Right hindlimb (tissue), 1 donor: ENCODE measurements at regions not wholly inside any gene's neighbourhood (a gene's known extent, or its start where the extent isn't known, plus 50 kb on each side); places are given as distances from the start of the nearest gene placed in this dataset.

Experiments
- DNase-seq: peaks from one replicate; pipeline ENCODE4 v3.0.0-alpha.2; 2018

- no peak for DNase-seq
Observed at GRCh38 chr13:107854880-107855279, 360.5 kb downstream of the LIG4 start.

- DNase-seq, result no peak
Observed at GRCh38 chr13:107852072-107852471, 363.3 kb downstream of the LIG4 start.

- DNase-seq, result no peak
Observed at GRCh38 chr13:107851670-107852069, 363.7 kb downstream of the LIG4 start.

DNA sequence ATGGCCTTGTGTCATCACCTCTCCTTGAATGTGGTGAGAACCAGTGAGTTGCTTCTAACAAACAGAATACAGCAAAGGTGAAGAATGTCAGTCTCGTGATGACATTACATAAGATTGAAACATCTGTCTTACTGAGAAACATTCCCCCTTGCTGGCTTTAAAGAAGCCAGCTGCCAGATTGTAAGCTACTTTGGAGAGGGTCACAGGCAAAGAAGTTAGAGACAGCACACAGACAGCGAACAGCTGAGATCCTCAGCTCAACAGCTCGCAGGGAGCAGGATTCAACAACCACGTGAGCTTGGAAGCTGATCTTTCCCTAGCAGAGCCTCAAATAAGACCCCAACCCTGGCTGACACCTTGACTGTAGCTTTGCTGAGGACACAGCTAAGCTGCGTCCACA lies 367.9 kb downstream of the LIG4 start:
- DNase-seq, result no peak

DNA sequence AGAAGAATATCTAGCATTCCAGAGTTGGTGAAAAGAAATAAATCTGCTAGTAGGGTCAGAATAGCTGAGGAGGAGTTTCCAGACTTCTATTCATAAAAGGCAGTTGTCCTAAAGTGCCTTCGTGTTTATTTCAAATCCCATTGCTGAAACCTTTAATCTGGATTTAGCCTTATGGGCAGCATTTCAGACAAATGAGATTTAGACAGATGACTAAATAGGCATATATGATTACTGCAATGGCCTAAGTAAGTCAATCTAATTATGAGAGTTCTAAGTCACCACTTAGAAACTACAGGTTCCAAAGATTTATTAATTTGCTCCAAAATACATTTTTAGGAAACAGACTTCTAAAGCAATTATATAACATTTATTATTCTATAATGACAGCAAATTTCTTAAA lies 368.7 kb downstream of the LIG4 start:
- DNase-seq, result no peak

DNA sequence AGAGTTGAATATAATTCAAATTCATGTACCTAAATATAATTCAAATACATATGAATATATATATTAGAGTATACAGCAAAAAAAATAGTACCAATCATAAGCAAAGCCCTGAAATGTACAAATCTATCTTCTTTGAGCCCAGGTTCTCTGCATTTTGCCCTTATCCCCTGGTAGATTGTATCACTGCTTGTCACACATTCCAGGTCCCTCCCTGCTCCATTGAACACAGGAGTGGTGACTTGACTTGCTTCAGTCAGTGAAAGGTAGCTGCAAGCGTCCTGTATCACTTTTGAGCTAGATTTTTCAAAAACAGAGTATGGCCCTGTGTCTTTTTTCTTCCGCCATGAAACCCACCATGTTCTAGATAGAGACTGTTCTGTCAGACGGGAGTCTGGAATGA lies 369.4 kb downstream of the LIG4 start:
- no peak for DNase-seq

GRCh38 chr13:107843681-107844080 lies 371.7 kb downstream of the LIG4 start:
- no peak for DNase-seq

DNA sequence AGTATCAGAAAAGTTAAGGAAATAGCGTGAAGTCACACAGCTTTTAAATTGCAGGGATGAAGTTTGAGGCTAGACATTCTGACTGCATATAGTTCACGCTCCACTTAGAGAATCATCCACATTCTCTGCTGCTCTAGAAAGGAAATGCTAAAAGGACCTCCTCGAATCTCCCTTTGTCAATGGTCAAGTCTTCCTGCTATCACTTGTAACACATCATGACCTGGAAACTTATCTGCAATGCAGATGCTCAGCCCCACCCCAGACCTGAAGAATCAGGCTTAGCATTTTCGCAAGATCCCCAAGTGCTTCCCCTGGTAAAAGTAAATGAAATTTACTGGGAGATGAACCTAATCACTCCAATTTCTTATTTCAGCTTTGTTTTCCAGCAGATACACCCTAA lies 372.1 kb downstream of the LIG4 start:
- no peak for DNase-seq

DNA sequence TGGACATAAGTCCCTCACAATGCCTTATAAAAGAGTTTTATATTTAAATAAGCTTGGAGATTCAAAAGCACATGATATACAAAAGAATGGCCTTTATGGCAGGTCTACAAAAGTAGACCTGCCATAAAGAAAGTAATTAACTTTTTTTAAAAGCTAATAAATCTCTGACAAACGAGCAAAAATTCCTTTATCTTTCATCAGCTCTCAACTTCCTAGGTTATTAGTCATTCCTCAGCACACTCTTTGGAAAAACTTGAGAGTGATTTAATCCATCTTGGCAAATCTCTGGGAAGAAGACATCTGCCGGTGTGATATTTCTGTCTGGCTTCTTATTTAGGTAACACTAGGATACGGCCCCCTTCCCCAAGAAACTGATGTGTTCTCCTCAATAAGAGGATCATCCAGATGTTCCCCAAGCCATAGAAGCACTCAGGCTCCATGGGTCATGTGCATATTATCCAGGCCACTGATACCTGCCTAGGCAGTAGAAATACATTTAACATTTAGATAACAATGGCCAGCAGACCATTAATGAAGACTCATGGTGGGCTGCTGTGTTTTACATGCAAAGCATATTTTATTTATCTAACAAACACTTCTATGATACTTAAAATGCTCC lies 372.7 kb downstream of the LIG4 start:
- no peak for DNase-seq

- DNase-seq, result no peak
Observed at GRCh38 chr13:107838588-107839161, 376.7 kb downstream of the LIG4 start.

- no peak for DNase-seq
Observed at GRCh38 chr13:107836685-107837084, 378.7 kb downstream of the LIG4 start.

DNA sequence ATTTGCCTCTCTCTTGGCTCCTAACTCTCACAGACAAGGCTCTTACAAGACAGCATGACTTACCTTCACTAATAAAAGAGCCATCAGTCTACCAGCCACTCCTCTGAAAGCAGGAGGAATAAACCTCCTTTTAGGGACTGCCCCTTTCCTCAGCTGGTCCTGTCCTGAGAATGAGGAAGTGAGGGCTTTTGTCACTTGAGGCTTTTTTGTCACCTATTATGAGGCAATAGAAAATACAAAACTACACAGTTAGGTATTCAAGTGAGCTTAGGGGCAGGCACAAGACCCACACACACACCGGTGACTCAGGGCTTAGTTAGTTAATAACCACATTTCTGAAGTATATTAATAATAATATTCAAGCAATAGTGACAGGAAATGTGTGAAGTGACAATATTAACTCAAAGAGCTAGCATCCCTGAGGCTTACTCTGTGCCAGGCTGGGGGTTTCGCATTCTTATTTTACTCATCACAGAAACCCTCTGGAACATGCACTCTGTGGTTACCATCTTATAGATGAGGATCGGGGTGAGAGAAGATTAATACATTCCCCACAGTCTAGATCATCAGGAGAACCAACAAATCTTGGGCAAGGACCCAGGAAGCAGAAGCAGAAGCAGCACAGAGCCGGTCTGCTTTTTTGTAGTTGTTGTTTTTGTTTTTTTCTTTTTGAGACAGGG lies 379.9 kb downstream of the LIG4 start:
- DNase-seq, result no peak

- no peak for DNase-seq
Observed at GRCh38 chr13:107834717-107835116, 380.6 kb downstream of the LIG4 start.

GRCh38 chr13:107834281-107834680 lies 381.1 kb downstream of the LIG4 start:
- DNase-seq, result no peak

DNA sequence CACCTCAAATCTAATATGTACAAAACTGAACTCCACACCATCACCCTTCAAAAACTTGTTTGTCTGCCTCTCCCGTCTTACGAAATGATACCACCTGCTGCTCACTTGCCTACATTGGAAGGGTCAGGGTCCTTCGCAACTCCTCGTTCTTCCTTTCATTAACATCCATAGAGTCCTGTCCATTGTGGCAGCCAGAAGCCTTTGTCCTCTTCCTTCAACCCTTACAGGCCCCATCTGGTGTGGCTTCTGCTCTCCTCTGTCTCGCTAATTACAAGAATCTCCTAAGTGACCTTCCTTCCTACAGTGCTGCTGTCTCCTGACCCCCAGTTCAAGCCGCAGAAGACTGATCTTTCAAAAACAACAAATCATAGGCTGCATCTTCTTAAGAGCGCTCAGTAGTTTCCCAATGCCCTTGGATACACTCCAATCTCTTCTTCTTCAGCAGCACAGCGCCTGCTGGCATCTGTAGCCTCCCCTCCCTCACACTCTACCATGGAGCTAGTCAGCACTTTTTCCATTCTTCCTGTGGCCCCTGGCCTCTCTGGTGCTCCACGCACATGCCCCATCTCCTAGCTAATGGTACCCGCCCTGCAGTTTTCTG lies 382.7 kb downstream of the LIG4 start:
- DNase-seq, result no peak

- DNase-seq, result no peak
Observed at GRCh38 chr13:107830804-107831203, 384.5 kb downstream of the LIG4 start.

DNA sequence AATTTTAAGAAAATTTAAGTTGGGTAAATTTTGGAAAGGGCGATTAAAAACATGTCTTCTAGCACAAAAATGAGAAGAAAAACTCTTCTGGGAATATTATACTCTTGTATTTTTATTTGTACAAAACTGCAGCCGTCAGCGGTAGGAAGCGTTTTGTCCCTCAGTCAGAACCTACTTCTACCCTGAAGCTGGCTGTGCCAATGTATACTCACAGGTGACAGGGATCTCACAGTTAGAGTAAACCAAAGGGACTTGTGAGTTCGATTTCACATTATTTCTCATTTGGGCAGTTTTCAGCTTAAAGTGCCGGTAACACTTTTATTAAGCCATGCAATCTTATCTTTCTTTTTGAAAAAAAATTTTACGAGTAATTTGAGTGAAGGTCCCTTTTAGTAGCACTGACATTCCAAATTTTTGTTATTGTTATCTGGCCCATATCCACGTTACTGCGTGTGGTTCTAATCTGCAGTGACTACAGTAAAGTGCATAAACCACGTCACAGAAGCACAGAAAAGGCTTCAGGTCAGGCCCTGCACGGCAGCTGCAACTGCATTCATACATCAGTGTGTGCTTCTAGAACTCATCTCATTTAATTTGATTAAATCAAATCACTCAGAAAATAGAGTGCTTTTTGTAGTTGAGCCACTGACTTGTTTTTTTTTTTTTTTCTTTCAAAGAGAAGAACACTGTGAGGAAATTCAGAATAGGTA lies 387.3 kb downstream of the LIG4 start:
- DNase-seq, result no peak

DNA sequence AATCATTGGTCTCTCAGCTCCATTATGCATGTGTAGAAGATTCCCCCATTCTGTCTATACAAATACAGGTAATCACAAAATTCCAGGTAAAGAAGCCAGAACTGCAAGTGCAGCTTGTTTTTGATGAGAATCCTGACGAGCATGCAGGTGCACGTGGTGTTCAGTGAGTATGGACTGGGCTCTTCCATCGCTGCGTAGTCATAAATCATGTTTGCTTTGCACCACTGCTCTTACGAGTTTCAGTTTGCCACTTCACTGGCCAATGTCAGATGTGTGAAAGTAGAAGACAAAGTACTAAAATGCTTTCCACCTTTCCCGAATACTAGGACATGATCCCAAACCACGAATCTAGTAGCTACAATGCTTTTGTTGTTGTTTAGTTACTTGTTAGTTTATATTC lies 390.7 kb downstream of the LIG4 start:
- no peak for DNase-seq

- no peak for DNase-seq
Observed at GRCh38 chr13:107822006-107822405, 393.3 kb downstream of the LIG4 start.

- no peak for DNase-seq
Observed at GRCh38 chr13:107821492-107821891, 393.8 kb downstream of the LIG4 start.

- DNase-seq, result no peak
Observed at GRCh38 chr13:107819071-107819470, 396.3 kb downstream of the LIG4 start.

GRCh38 chr13:107817647-107818287 lies 397.6 kb downstream of the LIG4 start:
- no peak for DNase-seq

- DNase-seq, result no peak
Observed at GRCh38 chr13:107812014-107812412, 403.3 kb downstream of the LIG4 start.
